GM21390 (cell line): ENCODE measurements at regions not wholly inside any gene's neighbourhood (a gene's known extent, or its start where the extent isn't known, plus 50 kb on each side); places are given as distances from the start of the nearest gene placed in this dataset.
"Not testable (repeated sequence)": the region's sequence is repeated elsewhere in the genome, so short reads cannot be mapped to it uniquely, and the experiment has no call there.

Experiments used
- ATAC-seq: cut with Tn5 transposase; IDR thresholded peaks from one replicate; pipeline ENCODE4 v1.9.1; 2021; ENCODE audit not compliant: unreplicated experiment

GRCh38 chr12:88726806-88727720 lies 146.8 kb upstream of the KITLG start:
- ATAC-seq = no peak

GRCh38 chr12:88725592-88726143 lies 145.4 kb upstream of the KITLG start:
- no peak for ATAC-seq

DNA sequence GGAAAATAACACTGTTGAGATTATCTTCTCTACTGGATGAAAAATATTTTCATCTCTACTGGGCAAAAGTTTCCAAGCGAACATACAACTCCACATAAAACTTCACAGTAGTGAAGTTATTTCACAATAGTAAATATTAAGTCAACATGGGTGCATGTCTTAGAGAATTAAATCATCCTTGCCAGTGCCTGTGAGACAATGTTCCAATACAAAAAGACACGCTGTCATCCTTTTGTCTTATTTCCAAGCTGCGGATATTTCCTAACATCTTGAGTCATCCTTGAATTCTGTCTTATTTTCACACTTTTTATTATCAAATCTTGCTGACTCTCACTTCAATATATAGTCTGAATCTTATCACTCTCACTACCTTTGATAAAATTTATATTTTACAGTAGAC lies 142.9 kb upstream of the KITLG start:
- ATAC-seq = no peak

DNA sequence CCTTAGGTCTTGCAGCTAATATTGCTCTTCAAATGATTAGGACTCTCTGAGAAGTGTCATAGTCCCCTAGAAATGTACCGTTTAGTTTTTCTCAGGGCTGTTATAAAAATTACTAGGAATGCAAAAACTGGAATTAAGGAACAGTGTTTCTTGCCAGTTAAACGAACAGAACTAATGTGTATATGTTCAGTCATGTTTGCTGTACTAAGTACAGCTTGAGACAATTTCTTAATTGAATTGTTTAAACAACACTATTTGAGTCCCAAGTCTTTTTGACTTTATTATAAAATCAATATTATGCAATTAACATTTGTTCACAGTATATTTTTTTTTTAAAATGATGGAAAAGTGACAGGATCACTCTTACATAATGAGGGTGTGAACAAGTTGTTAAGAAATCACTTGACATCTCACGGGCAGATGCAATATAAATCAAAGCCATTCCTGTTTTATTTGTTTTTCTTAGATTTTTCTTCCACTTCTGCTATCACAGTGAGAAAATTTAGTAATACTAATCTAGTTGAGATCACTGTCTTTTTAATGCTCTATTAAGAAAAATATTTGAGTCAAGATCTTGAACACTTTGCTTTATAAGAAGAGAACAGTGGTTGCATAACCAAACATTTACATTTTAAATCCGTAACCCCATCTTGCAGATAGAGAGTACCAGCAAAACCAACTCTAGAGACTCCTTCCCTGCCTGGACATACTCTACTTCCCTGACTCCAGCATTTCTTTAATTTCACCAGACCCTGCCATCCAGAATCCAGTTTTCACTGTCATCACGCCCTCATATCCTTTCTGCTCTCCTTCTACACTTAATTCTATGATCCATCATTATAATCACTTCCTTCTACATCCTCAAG lies 140.7 kb upstream of the KITLG start:
- ATAC-seq = no peak

GRCh38 chr12:88720231-88720630 lies 140.0 kb upstream of the KITLG start:
- no peak for ATAC-seq

DNA sequence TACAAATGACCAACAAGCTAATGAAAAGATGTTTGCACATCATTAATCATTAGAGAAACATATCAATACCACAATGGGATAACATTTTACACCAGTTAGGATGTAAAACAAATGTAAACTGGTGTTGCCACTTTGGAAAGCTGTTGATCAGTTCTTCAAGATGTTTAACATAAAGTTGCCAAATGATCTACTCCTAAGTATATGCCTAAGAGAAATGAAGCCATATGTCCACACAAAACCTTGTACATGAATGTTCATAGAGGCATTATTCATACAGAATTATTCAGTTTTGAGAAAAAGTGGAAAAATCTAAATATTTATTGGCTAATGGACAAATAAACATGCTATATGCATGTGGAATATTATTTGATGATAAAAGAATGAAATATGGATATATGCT lies 136.9 kb upstream of the KITLG start:
- no peak for ATAC-seq

GRCh38 chr12:88716240-88716639 lies 136.0 kb upstream of the KITLG start:
- ATAC-seq = no peak

GRCh38 chr12:88715673-88716072 lies 135.4 kb upstream of the KITLG start:
- ATAC-seq = no peak

DNA sequence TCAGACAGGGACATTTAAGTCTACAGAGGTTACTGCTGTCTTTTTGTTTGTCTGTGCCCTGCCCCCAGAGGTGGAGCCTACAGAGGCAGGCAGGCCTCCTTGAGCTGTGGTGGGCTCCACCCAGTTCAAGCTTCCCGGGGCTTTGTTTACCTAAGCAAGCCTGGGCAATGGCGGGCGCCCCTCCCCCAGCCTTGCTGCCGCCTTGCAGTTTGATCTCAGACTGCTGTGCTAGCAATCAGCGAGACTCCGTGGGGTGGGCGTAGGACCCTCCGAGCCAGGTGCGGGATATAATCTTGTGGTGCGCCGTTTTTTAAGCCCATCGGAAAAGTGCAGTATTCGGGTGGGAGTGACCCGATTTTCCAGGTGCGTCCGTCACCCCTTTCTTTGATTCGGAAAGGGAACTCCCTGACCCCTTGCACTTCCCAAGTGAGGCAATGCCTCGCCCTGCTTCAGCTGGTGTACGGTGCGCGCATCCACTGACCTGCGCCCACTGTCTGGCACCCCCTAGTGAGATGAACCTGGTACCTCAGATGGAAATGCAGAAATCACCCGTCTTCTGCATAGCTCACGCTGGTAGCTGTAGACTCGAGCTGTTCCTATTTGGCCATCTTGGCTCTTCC lies 134.1 kb upstream of the KITLG start:
- not testable (repeated sequence) for ATAC-seq

GRCh38 chr12:88707800-88708199 lies 127.5 kb upstream of the KITLG start:
- no peak for ATAC-seq

GRCh38 chr12:88706286-88706685 lies 126.0 kb upstream of the KITLG start:
- no peak for ATAC-seq

DNA sequence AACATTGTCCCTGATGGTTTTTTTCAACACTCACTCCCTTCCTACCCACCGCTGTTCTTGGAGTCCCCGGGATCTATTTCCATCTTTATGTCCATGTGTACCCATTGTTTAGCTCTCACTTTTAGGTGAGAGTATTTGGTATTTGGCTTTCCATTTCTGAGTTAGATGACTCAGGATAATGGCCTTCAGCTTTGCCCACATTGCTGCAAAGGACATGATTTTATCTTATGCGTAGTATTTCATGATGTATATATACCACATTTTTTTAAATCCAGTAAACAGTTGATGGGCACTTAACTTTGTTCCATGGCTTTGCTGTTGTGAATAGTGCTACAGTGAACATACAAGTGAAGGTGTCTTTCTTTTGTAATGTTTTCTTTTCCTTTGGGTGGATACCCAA lies 123.5 kb upstream of the KITLG start:
- no peak for ATAC-seq

DNA sequence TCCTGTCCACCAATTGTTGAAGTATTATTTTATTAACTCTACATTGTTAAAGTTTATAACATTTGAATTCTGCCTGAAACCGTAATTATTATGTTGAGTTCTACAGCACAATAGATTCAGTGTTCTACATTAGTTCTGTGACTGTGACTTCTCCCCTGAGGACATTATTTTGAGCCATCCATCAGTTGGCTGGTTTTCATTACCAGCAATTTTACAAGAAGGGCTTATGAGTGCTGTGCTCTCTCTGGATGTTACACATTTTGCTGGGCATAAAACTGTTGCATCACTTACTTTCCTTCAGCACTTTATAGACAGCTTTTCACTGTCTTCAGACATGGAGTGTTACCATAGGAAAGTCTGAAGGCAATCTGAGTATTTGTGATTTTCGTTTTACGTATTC lies 118.2 kb upstream of the KITLG start:
- ATAC-seq = no peak

DNA sequence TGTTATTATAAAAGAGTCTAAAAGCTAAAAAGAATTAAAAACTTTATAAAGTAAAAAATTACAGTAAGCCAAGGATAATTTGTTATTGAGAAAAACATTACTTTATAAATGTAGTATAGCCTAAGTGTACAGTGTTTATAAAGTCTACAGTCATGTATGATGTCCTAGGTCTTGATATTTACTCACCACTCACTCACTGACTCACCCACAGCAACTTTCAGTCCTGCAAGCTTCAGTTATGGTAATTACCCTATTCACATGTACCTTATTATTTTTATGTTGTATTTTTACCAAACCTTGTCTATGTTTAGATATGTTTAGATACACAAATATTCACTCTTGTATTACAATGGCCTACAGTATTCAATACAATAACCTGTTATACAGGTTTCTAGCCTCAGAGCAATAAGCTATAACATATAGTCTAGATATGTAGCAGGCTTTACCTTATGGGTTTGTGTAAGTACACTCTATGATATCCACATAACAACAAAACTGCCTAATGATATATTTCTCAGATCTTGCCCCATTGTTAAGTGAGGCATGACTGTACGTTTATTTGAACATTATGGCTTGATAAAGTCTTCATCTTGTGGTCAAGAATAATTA lies 113.7 kb upstream of the KITLG start:
- ATAC-seq = no peak

DNA sequence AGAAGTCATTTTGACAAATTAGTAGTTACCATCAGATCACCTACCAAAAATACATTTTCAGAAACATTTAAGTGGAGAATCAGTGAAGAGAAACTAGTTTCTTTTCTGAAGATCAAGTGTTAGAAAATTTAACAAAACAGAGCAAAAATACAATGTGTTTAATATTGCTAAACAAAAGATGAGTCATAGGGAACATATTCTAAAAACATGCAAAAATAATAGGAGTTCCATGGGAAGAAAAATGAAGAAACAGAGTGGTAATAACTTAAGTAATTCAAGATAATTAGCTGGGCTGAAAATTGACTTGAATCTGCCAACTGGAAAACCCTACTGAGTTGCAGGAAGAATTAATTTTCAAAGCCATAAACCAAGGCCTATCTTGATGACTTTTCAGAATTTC lies 111.5 kb upstream of the KITLG start:
- ATAC-seq = no peak

DNA sequence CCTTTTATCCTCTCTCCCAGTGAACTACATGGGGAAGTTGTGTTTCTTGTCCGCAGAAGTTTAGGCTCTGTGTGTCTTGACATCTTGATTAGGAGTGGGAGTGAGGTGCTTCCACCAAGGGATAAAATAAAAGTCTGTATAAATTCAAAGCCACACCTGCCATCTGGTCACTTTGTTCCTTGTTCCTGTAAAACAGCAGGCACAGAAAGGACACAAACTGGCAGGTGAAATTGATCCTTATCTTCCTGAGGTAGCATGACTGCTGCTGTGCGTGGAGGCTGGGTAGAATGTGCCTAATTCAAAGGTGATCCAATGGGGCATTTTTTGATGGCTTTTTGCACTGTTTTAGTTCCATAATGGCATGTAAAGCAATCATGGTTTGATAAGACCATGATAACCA lies 104.3 kb upstream of the KITLG start:
- no peak for ATAC-seq

DNA sequence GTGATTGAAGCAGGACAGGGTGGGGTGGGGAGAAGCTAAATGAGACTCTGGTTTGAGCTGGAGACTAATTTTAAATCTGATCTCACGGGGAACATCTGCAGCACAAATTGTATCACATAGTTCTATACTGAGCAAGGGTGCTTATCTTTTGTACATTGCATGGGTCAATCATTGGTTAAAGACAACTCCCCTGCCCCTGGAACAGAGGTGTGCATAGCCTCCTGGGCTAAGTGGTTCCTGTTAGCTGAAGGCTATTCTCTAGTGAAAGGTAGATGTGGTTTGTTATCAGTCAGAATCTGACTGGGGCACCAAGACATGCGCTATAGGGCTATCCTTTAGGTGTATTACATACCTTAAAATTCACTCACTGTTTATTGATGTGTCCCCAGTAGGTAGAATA lies 103.9 kb upstream of the KITLG start:
- ATAC-seq = no peak

DNA sequence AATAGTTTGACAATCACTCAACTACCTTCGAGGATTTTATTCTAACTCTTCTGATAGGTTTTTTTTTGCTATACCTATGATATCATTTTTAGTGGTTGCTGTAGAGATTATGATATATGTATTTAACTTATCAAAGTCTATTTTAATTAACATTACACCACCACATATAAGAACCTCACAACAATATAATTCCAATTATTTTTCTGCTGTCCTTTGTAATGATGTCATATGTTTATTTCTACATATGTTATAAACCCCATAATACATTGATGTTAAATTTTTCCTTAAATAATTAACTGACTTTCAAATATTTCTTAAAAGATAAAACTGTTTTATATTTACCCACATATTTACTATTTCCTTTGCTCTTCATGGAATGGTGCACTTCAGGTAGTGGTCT lies 103.4 kb upstream of the KITLG start:
- no peak for ATAC-seq

DNA sequence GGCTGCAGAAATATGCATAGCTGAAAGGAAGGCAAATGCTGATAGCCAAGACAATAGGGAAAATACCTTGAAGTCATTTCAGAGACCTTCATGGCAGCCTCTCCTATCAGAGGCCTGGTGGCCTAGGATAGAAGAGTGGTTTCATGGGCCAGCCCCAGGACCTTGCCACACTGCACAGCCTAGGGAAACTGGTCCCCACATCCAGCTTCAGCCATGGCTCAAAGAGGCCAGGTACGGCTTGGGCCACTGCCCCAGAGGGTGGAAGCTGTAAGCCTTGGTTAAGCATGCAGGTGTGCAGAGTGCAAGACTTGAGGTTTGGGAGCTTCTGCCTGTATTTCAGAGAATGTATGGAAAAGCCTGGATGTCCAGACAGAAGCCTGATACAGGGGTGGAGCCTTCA lies 101.0 kb upstream of the KITLG start:
- ATAC-seq = no peak

DNA sequence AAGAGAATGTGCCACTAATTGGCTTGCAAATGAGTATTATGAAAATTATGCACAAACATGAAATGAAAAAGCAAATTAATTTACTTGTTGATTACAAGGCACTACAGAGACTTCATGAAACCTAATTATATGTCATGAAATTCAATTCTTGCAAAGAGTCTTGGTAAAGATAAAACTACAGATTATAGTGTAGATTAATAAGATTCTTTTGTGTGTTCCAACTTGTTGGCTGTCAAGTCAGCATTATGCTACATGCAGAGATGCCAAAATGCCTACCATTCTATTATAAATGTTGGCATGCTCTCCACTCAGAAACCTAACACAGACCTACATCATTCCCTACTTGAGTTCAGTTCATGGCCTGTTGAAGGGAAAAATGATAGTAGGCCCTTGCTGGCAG lies 97.2 kb upstream of the KITLG start:
- no peak for ATAC-seq

- ATAC-seq = not testable (repeated sequence)
Measured at GRCh38 chr12:88667615-88668014, 87.3 kb upstream of the KITLG start.
